H1 (cell line): ENCODE measurements at regions not wholly inside any gene's neighbourhood (a gene's known extent, or its start where the extent isn't known, plus 50 kb on each side); places are given as distances from the start of the nearest gene placed in this dataset.

Experiments
- CTCF ChIA-PET: fragments of 300-600 bp; sonication (Branson Sonifier 250); formaldehyde crosslinking; loops from one replicate; lab custom pipeline; 2021; ENCODE audit not compliant: partially characterized antibody; lab: Charles Lee
- POLR2A ChIA-PET: fragments of 300-600 bp; sonication (Branson Sonifier 250); formaldehyde crosslinking; loops from one replicate; lab custom pipeline; 2021; ENCODE audit warnings: inconsistent platforms; ENCODE audit not compliant: partially characterized antibody; lab: Charles Lee
- DNase-seq, 2 experiments: peaks; one replicate each; pipeline versions ENCODE4 v3.0.0 to v3.0.0-alpha.2; 2010 to 2022; ENCODE audit warnings: low spot score in 2 of 2, low read depth in 1 of 2, mixed read lengths in 1 of 2
- FAIRE-seq: peaks from 2 replicates; lab custom pipeline; 2011; peaks lifted over from hg19 to GRCh38; lab: Jason Lieb, UNC
- H2AFZ ChIP-seq: 2 replicates; pipeline ENCODE4 v1.8.1; 2012; ENCODE audit warnings: low read length, inconsistent platforms
- H2AK5ac ChIP-seq: 2 replicates; pipeline ENCODE4 v1.6.1; 2013; ENCODE audit warnings: low read depth, low read length
- H2BK120ac ChIP-seq: replicated peaks from 2 replicates; pipeline ENCODE3; 2013; ENCODE audit warnings: low read depth, low read length, inconsistent platforms
- H2BK12ac ChIP-seq: 2 replicates; pipeline ENCODE4 v1.6.1; 2013; ENCODE audit warnings: low read depth, low read length
- H2BK15ac ChIP-seq: 2 replicates; pipeline ENCODE4 v1.6.1; 2013; ENCODE audit warnings: low read length
- H2BK20ac ChIP-seq: 2 replicates; pipeline ENCODE4 v1.6.1; 2013; ENCODE audit warnings: low read length
- H2BK5ac ChIP-seq: 2 replicates; pipeline ENCODE4 v1.6.1; 2013; ENCODE audit warnings: low read depth, low read length
- H3K14ac ChIP-seq: 2 replicates; pipeline ENCODE4 v1.6.1; 2013; ENCODE audit warnings: inconsistent platforms; ENCODE audit not compliant: insufficient read length
- H3K18ac ChIP-seq: 2 replicates; pipeline ENCODE4 v1.6.1; 2013; ENCODE audit warnings: low read length; ENCODE audit errors: extremely low read depth
- H3K23ac ChIP-seq: 2 replicates; pipeline ENCODE4 v1.6.1; 2013; ENCODE audit warnings: inconsistent platforms; ENCODE audit not compliant: insufficient read length
- H3K23me2 ChIP-seq: 2 replicates; pipeline ENCODE4 v1.6.1; 2013; ENCODE audit warnings: low read depth, low read length
- H3K27ac ChIP-seq: 2 replicates; pipeline ENCODE4 v1.6.1; 2011; ENCODE audit warnings: low read depth, low read length, inconsistent platforms
- H3K27me3 ChIP-seq, 4 experiments: replicated peaks in 1 of 4; 1 replicate in 1 of 4; 2 replicates in 3 of 4; pipeline versions ENCODE4 v1.6.1 to v1.8.1; 2011 to 2013; ENCODE audit warnings: low read length in 3 of 4, mild to moderate bottlenecking in 3 of 4, inconsistent platforms in 2 of 4, mixed read lengths in 2 of 4, moderate library complexity in 1 of 4; ENCODE audit not compliant: control insufficient read depth in 3 of 4, insufficient read depth in 3 of 4; ENCODE audit errors: extremely low read depth in 1 of 4
- H3K36me3 ChIP-seq, 4 experiments: 2 replicates each; pipeline versions ENCODE4 v1.6.1 to v1.8.1; 2011 to 2013; ENCODE audit warnings: mild to moderate bottlenecking in 4 of 4, low read length in 3 of 4, moderate library complexity in 2 of 4, control low read depth in 1 of 4, inconsistent platforms in 1 of 4; ENCODE audit not compliant: insufficient read depth in 4 of 4, control insufficient read depth in 2 of 4
- H3K4ac ChIP-seq: replicated peaks from 2 replicates; pipeline ENCODE3; 2013; ENCODE audit warnings: low read length, low read depth, mixed read lengths, inconsistent platforms; ENCODE audit not compliant: insufficient read length
- H3K4me1 ChIP-seq, 4 experiments: replicated peaks in 1 of 4; 1 replicate in 1 of 4; 2 replicates in 3 of 4; pipeline versions ENCODE4 v1.6.1 to v1.8.1; 2011 to 2013; ENCODE audit warnings: low read length in 3 of 4, inconsistent platforms in 2 of 4, mixed read lengths in 1 of 4; ENCODE audit not compliant: insufficient read depth in 4 of 4, control insufficient read depth in 3 of 4
- H3K4me2 ChIP-seq, 2 experiments: 2 replicates each; pipeline versions ENCODE4 v1.6.1 to v1.8.1; 2011 to 2013; ENCODE audit warnings: low read depth in 2 of 2, low read length in 2 of 2, control low read depth in 1 of 2, inconsistent platforms in 1 of 2, mild to moderate bottlenecking in 1 of 2; ENCODE audit not compliant: insufficient read depth in 1 of 2
- H3K4me3 ChIP-seq, 4 experiments: fragments of 200-600, 300-600 bp in 1 of 4; sonication (generic), shearing (Covaris generic), sonication (Bioruptor Twin) in 1 of 4; 2 replicates each; pipeline versions ENCODE4 v1.5.1 to v1.8.1; 2011 to 2016; ENCODE audit warnings: low read length in 4 of 4, low read depth in 3 of 4, control low read depth in 2 of 4, inconsistent platforms in 2 of 4, mild to moderate bottlenecking in 2 of 4, mixed read lengths in 1 of 4, moderate library complexity in 1 of 4; ENCODE audit not compliant: insufficient read depth in 2 of 4; ENCODE audit errors: extremely low read depth in 1 of 4
- H3K56ac ChIP-seq: replicated peaks from 2 replicates; pipeline ENCODE3; 2013; ENCODE audit warnings: low read depth, mild to moderate bottlenecking, mixed read lengths, low read length, inconsistent platforms; ENCODE audit not compliant: insufficient read length
- H3K79me1 ChIP-seq: 2 replicates; pipeline ENCODE4 v1.6.1; 2013; ENCODE audit warnings: low read depth, low read length, control low read depth
- H3K79me2 ChIP-seq, 2 experiments: 2 replicates each; pipeline versions ENCODE4 v1.6.1 to v1.8.1; 2012 to 2013; ENCODE audit warnings: low read length in 2 of 2, mild to moderate bottlenecking in 2 of 2, inconsistent platforms in 1 of 2; ENCODE audit not compliant: insufficient read depth in 2 of 2, control insufficient read depth in 1 of 2
- H3K9ac ChIP-seq, 4 experiments: replicated peaks in 1 of 4; 1 replicate in 1 of 4; 2 replicates in 3 of 4; pipeline versions ENCODE4 v1.6.1 to v1.8.1; 2011 to 2013; ENCODE audit warnings: low read depth in 3 of 4, low read length in 3 of 4, control low read depth in 2 of 4, mild to moderate bottlenecking in 2 of 4, moderate library complexity in 2 of 4, inconsistent platforms in 1 of 4; ENCODE audit errors: extremely low read depth in 1 of 4
- H3K9me3 ChIP-seq, 2 experiments: 2 replicates each; pipeline versions ENCODE4 v1.6.1 to v1.8.1; 2012 to 2013; ENCODE audit warnings: mild to moderate bottlenecking in 2 of 2, moderate library complexity in 2 of 2, control low read depth in 1 of 2, inconsistent platforms in 1 of 2, low read depth in 1 of 2, low read length in 1 of 2, mixed read lengths in 1 of 2; ENCODE audit not compliant: insufficient read depth in 2 of 2
- H4K20me1 ChIP-seq, 2 experiments: replicated peaks in 1 of 2; 2 replicates each; pipeline versions ENCODE3 to v1.8.1; 2011 to 2013; ENCODE audit warnings: inconsistent platforms in 2 of 2, low read length in 2 of 2, mild to moderate bottlenecking in 1 of 2; ENCODE audit not compliant: insufficient read depth in 2 of 2, control insufficient read depth in 1 of 2
- H4K5ac ChIP-seq: 2 replicates; pipeline ENCODE4 v1.6.1; 2013; ENCODE audit warnings: low read length, low read depth, mixed read lengths, inconsistent platforms; ENCODE audit not compliant: insufficient read length
- H4K8ac ChIP-seq: 2 replicates; pipeline ENCODE4 v1.8.0; 2013; ENCODE audit warnings: mild to moderate bottlenecking, moderate library complexity, low read length, inconsistent platforms; ENCODE audit not compliant: insufficient read depth; ENCODE audit errors: extremely low read depth
- H4K91ac ChIP-seq: replicated peaks from 2 replicates; pipeline ENCODE3; 2013; ENCODE audit warnings: low read length, mixed read lengths, inconsistent platforms; ENCODE audit not compliant: insufficient read length
- BRCA1 ChIP-seq: IDR thresholded peaks from 2 replicates; pipeline ENCODE4 v1.6.1; 2012; ENCODE audit warnings: low read depth, low read length, improper control_type of control experiment
- KDM4A ChIP-seq: IDR thresholded peaks from one replicate; pipeline ENCODE4 v1.7.1; 2012; ENCODE audit warnings: low read depth, mild to moderate bottlenecking, moderate library complexity, low read length, inconsistent platforms; ENCODE audit not compliant: severe bottlenecking
- RFX5 ChIP-seq: IDR thresholded peaks from 2 replicates; pipeline ENCODE4 v1.6.1; 2011; ENCODE audit warnings: low read depth, low read length, improper control_type of control experiment, borderline replicate concordance
- WGBS, 2 experiments: shearing (Covaris generic) in 1 of 2; methylation state at CpG; one replicate each; pipeline versions ENCODE4 v1.1.6 to v1.1.7; 2013 to 2015; ENCODE audit warnings: low lambda C conversion rate in 2 of 2, mixed read lengths in 2 of 2, inconsistent platforms in 1 of 2, low coverage in 1 of 2, missing lambda C conversion rate in 1 of 2; ENCODE audit not compliant: insufficient replicate concordance in 2 of 2, insufficient coverage in 1 of 2, insufficient read length in 1 of 2; ENCODE audit errors: extremely low coverage in 1 of 2, missing lambda C conversion rate in 1 of 2; 5-methylcytosine and 5-hydroxymethylcytosine counted together

DNA sequence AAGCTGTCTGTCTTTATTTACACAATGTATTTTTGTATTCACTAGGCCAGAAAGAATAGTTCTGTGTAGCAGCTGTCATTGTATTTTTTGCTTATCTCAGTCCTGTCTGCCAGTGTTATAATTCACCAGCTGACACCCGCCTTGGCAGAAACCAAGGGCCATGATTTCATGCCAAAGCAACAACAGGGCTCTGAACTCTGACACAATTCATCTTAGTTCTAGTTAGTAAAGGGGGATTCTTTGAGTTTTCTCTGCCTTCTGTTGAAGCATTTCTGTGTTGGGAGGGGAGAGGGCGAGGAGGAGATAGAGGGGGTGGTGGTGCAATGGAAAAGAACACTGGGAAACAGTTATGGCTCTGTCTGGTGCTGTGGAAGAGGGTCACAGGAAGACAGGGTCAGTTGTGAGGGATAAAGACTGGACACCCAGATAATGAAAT is 684.6 kb upstream of the MARCKS start:
- Histone ChIP-seq H3K14ac (no peak overlapping the region), H4K5ac (no peak overlapping the region), H3K4me1 (no peaks in the 10 kb centered on the region), H3K56ac (no peak overlapping the region), H3K23me2 (no peaks in the 10 kb centered on the region), H3K4me2 (no peak overlapping the region), H2BK12ac (no peak overlapping the region), H3K23ac (no peak overlapping the region), H3K36me3 (no peaks in the 10 kb centered on the region), H2AFZ (no peak overlapping the region), H2BK5ac (no peak overlapping the region), H3K4me3 (no peak overlapping the region), H2AK5ac (no peak overlapping the region), H3K27me3 (no peaks in the 10 kb centered on the region), H3K18ac (no peak overlapping the region), H3K27ac (no peak overlapping the region), H4K20me1 (no peaks in the 10 kb centered on the region), H2BK120ac (no peak overlapping the region), H2BK20ac (no peak overlapping the region), H4K91ac (no peak overlapping the region), H3K79me1 (no peaks in the 10 kb centered on the region), H3K4ac (no peak overlapping the region), H2BK15ac (no peak overlapping the region), H3K79me2 (no peaks in the 10 kb centered on the region), H3K9ac (no peak overlapping the region), H3K9me3 (no peaks in the 10 kb centered on the region), H4K8ac (no peak overlapping the region)
- 63% methylated on average over 2 of the region's 2 CpGs; no CpG with 5 or more reads in 1 of the 2 experiments for WGBS, 2 experiments
- FAIRE-seq = no peak
- no peak for DNase-seq
- POLR2A ChIA-PET = no interaction called here
- CTCF ChIA-PET = interaction anchor here (1.1 kb wide), 1 partner anchor 478 kb away, joined by 3 read pairs; no protein-coding TSS in a partner anchor
- TF ChIP-seq RFX5 (no peak), KDM4A (no peak), BRCA1 (no peak)
